GM21528 (cell line): ENCODE measurements at regions not wholly inside any gene's neighbourhood (a gene's known extent, or its start where the extent isn't known, plus 50 kb on each side); places are given as distances from the start of the nearest gene placed in this dataset.
"Not testable (repeated sequence)": the region's sequence is repeated elsewhere in the genome, so short reads cannot be mapped to it uniquely, and the experiment has no call there.

ENCODE experiments used
- ATAC-seq: cut with Tn5 transposase; IDR thresholded peaks from one replicate; pipeline ENCODE4 v1.9.1; 2021; ENCODE audit warnings: mild to moderate bottlenecking, moderate library complexity; ENCODE audit not compliant: unreplicated experiment, low FRiP score

GRCh38 chr3:26247712-26248111 is 374.9 kb upstream of the LRRC3B start:
- ATAC-seq = no peak

- no peak for ATAC-seq
Measured at GRCh38 chr3:26252001-26252400, 370.6 kb upstream of the LRRC3B start.

GRCh38 chr3:26256224-26256623 is 366.3 kb upstream of the LRRC3B start:
- ATAC-seq = no peak

GRCh38 chr3:26259176-26259575 is 363.4 kb upstream of the LRRC3B start:
- ATAC-seq = no peak

GRCh38 chr3:26260139-26260538 is 362.4 kb upstream of the LRRC3B start:
- ATAC-seq = no peak

- no peak for ATAC-seq
Measured at GRCh38 chr3:26264708-26265107, 357.9 kb upstream of the LRRC3B start.

GRCh38 chr3:26271848-26272247 is 350.7 kb upstream of the LRRC3B start:
- no peak for ATAC-seq

- no peak for ATAC-seq
Measured at GRCh38 chr3:26273196-26273595, 349.4 kb upstream of the LRRC3B start.

- ATAC-seq = no peak
Measured at GRCh38 chr3:26279091-26279490, 343.5 kb upstream of the LRRC3B start.

GRCh38 chr3:26280517-26280916 is 342.1 kb upstream of the LRRC3B start:
- no peak for ATAC-seq

- no peak for ATAC-seq
Measured at GRCh38 chr3:26281284-26281985, 341.1 kb upstream of the LRRC3B start.

GRCh38 chr3:26284503-26284902 is 338.1 kb upstream of the LRRC3B start:
- not testable (repeated sequence) for ATAC-seq

GRCh38 chr3:26291840-26292239 is 330.7 kb upstream of the LRRC3B start:
- no peak for ATAC-seq

GRCh38 chr3:26292780-26293179 is 329.8 kb upstream of the LRRC3B start:
- ATAC-seq = no peak

GRCh38 chr3:26293329-26293844 is 329.2 kb upstream of the LRRC3B start:
- no peak for ATAC-seq

- ATAC-seq = no peak
Measured at GRCh38 chr3:26307192-26307591, 315.4 kb upstream of the LRRC3B start.

- no peak for ATAC-seq
Measured at GRCh38 chr3:26307787-26308186, 314.8 kb upstream of the LRRC3B start.

GRCh38 chr3:26308454-26308853 is 314.1 kb upstream of the LRRC3B start:
- ATAC-seq = no peak

GRCh38 chr3:26309536-26309935 is 313.0 kb upstream of the LRRC3B start:
- not testable (repeated sequence) for ATAC-seq

- no peak for ATAC-seq
Measured at GRCh38 chr3:26312816-26313215, 309.8 kb upstream of the LRRC3B start.

- no peak for ATAC-seq
Measured at GRCh38 chr3:26316472-26316871, 306.1 kb upstream of the LRRC3B start.

- ATAC-seq = not testable (repeated sequence)
Measured at GRCh38 chr3:26323741-26324140, 298.8 kb upstream of the LRRC3B start.
